H1 (cell line): ENCODE measurements at regions not wholly inside any gene's neighbourhood (a gene's known extent, or its start where the extent isn't known, plus 50 kb on each side); places are given as distances from the start of the nearest gene placed in this dataset.

ENCODE experiments used
- CTCF ChIA-PET: fragments of 300-600 bp; sonication (Branson Sonifier 250); formaldehyde crosslinking; loops from one replicate; lab custom pipeline; 2021; ENCODE audit not compliant: partially characterized antibody; lab: Charles Lee
- POLR2A ChIA-PET: fragments of 300-600 bp; sonication (Branson Sonifier 250); formaldehyde crosslinking; loops from one replicate; lab custom pipeline; 2021; ENCODE audit warnings: inconsistent platforms; ENCODE audit not compliant: partially characterized antibody; lab: Charles Lee
- DNase-seq, 2 experiments: peaks; one replicate each; pipeline versions ENCODE4 v3.0.0 to v3.0.0-alpha.2; 2010 to 2022; ENCODE audit warnings: low spot score in 2 of 2, low read depth in 1 of 2, mixed read lengths in 1 of 2
- FAIRE-seq: peaks from 2 replicates; lab custom pipeline; 2011; peaks lifted over from hg19 to GRCh38; lab: Jason Lieb, UNC
- H2AFZ ChIP-seq: 2 replicates; pipeline ENCODE4 v1.8.1; 2012; ENCODE audit warnings: low read length, inconsistent platforms
- H2AK5ac ChIP-seq: 2 replicates; pipeline ENCODE4 v1.6.1; 2013; ENCODE audit warnings: low read depth, low read length
- H2BK120ac ChIP-seq: replicated peaks from 2 replicates; pipeline ENCODE3; 2013; ENCODE audit warnings: low read depth, low read length, inconsistent platforms
- H2BK12ac ChIP-seq: 2 replicates; pipeline ENCODE4 v1.6.1; 2013; ENCODE audit warnings: low read depth, low read length
- H2BK15ac ChIP-seq: 2 replicates; pipeline ENCODE4 v1.6.1; 2013; ENCODE audit warnings: low read length
- H2BK20ac ChIP-seq: 2 replicates; pipeline ENCODE4 v1.6.1; 2013; ENCODE audit warnings: low read length
- H2BK5ac ChIP-seq: 2 replicates; pipeline ENCODE4 v1.6.1; 2013; ENCODE audit warnings: low read depth, low read length
- H3K14ac ChIP-seq: 2 replicates; pipeline ENCODE4 v1.6.1; 2013; ENCODE audit warnings: inconsistent platforms; ENCODE audit not compliant: insufficient read length
- H3K18ac ChIP-seq: 2 replicates; pipeline ENCODE4 v1.6.1; 2013; ENCODE audit warnings: low read length; ENCODE audit errors: extremely low read depth
- H3K23ac ChIP-seq: 2 replicates; pipeline ENCODE4 v1.6.1; 2013; ENCODE audit warnings: inconsistent platforms; ENCODE audit not compliant: insufficient read length
- H3K23me2 ChIP-seq: 2 replicates; pipeline ENCODE4 v1.6.1; 2013; ENCODE audit warnings: low read depth, low read length
- H3K27ac ChIP-seq: 2 replicates; pipeline ENCODE4 v1.6.1; 2011; ENCODE audit warnings: low read depth, low read length, inconsistent platforms
- H3K27me3 ChIP-seq, 4 experiments: replicated peaks in 1 of 4; 1 replicate in 1 of 4; 2 replicates in 3 of 4; pipeline versions ENCODE4 v1.6.1 to v1.8.1; 2011 to 2013; ENCODE audit warnings: low read length in 3 of 4, mild to moderate bottlenecking in 3 of 4, inconsistent platforms in 2 of 4, mixed read lengths in 2 of 4, moderate library complexity in 1 of 4; ENCODE audit not compliant: control insufficient read depth in 3 of 4, insufficient read depth in 3 of 4; ENCODE audit errors: extremely low read depth in 1 of 4
- H3K36me3 ChIP-seq, 4 experiments: 2 replicates each; pipeline versions ENCODE4 v1.6.1 to v1.8.1; 2011 to 2013; ENCODE audit warnings: mild to moderate bottlenecking in 4 of 4, low read length in 3 of 4, moderate library complexity in 2 of 4, control low read depth in 1 of 4, inconsistent platforms in 1 of 4; ENCODE audit not compliant: insufficient read depth in 4 of 4, control insufficient read depth in 2 of 4
- H3K4ac ChIP-seq: replicated peaks from 2 replicates; pipeline ENCODE3; 2013; ENCODE audit warnings: low read length, low read depth, mixed read lengths, inconsistent platforms; ENCODE audit not compliant: insufficient read length
- H3K4me1 ChIP-seq, 4 experiments: replicated peaks in 1 of 4; 1 replicate in 1 of 4; 2 replicates in 3 of 4; pipeline versions ENCODE4 v1.6.1 to v1.8.1; 2011 to 2013; ENCODE audit warnings: low read length in 3 of 4, inconsistent platforms in 2 of 4, mixed read lengths in 1 of 4; ENCODE audit not compliant: insufficient read depth in 4 of 4, control insufficient read depth in 3 of 4
- H3K4me2 ChIP-seq, 2 experiments: 2 replicates each; pipeline versions ENCODE4 v1.6.1 to v1.8.1; 2011 to 2013; ENCODE audit warnings: low read depth in 2 of 2, low read length in 2 of 2, control low read depth in 1 of 2, inconsistent platforms in 1 of 2, mild to moderate bottlenecking in 1 of 2; ENCODE audit not compliant: insufficient read depth in 1 of 2
- H3K4me3 ChIP-seq, 4 experiments: fragments of 200-600, 300-600 bp in 1 of 4; sonication (generic), shearing (Covaris generic), sonication (Bioruptor Twin) in 1 of 4; 2 replicates each; pipeline versions ENCODE4 v1.5.1 to v1.8.1; 2011 to 2016; ENCODE audit warnings: low read length in 4 of 4, low read depth in 3 of 4, control low read depth in 2 of 4, inconsistent platforms in 2 of 4, mild to moderate bottlenecking in 2 of 4, mixed read lengths in 1 of 4, moderate library complexity in 1 of 4; ENCODE audit not compliant: insufficient read depth in 2 of 4; ENCODE audit errors: extremely low read depth in 1 of 4
- H3K56ac ChIP-seq: replicated peaks from 2 replicates; pipeline ENCODE3; 2013; ENCODE audit warnings: low read depth, mild to moderate bottlenecking, mixed read lengths, low read length, inconsistent platforms; ENCODE audit not compliant: insufficient read length
- H3K79me1 ChIP-seq: 2 replicates; pipeline ENCODE4 v1.6.1; 2013; ENCODE audit warnings: low read depth, low read length, control low read depth
- H3K79me2 ChIP-seq, 2 experiments: 2 replicates each; pipeline versions ENCODE4 v1.6.1 to v1.8.1; 2012 to 2013; ENCODE audit warnings: low read length in 2 of 2, mild to moderate bottlenecking in 2 of 2, inconsistent platforms in 1 of 2; ENCODE audit not compliant: insufficient read depth in 2 of 2, control insufficient read depth in 1 of 2
- H3K9ac ChIP-seq, 4 experiments: replicated peaks in 1 of 4; 1 replicate in 1 of 4; 2 replicates in 3 of 4; pipeline versions ENCODE4 v1.6.1 to v1.8.1; 2011 to 2013; ENCODE audit warnings: low read depth in 3 of 4, low read length in 3 of 4, control low read depth in 2 of 4, mild to moderate bottlenecking in 2 of 4, moderate library complexity in 2 of 4, inconsistent platforms in 1 of 4; ENCODE audit errors: extremely low read depth in 1 of 4
- H3K9me3 ChIP-seq, 2 experiments: 2 replicates each; pipeline versions ENCODE4 v1.6.1 to v1.8.1; 2012 to 2013; ENCODE audit warnings: mild to moderate bottlenecking in 2 of 2, moderate library complexity in 2 of 2, control low read depth in 1 of 2, inconsistent platforms in 1 of 2, low read depth in 1 of 2, low read length in 1 of 2, mixed read lengths in 1 of 2; ENCODE audit not compliant: insufficient read depth in 2 of 2
- H4K20me1 ChIP-seq, 2 experiments: replicated peaks in 1 of 2; 2 replicates each; pipeline versions ENCODE3 to v1.8.1; 2011 to 2013; ENCODE audit warnings: inconsistent platforms in 2 of 2, low read length in 2 of 2, mild to moderate bottlenecking in 1 of 2; ENCODE audit not compliant: insufficient read depth in 2 of 2, control insufficient read depth in 1 of 2
- H4K5ac ChIP-seq: 2 replicates; pipeline ENCODE4 v1.6.1; 2013; ENCODE audit warnings: low read length, low read depth, mixed read lengths, inconsistent platforms; ENCODE audit not compliant: insufficient read length
- H4K8ac ChIP-seq: 2 replicates; pipeline ENCODE4 v1.8.0; 2013; ENCODE audit warnings: mild to moderate bottlenecking, moderate library complexity, low read length, inconsistent platforms; ENCODE audit not compliant: insufficient read depth; ENCODE audit errors: extremely low read depth
- H4K91ac ChIP-seq: replicated peaks from 2 replicates; pipeline ENCODE3; 2013; ENCODE audit warnings: low read length, mixed read lengths, inconsistent platforms; ENCODE audit not compliant: insufficient read length
- ATF3 ChIP-seq: IDR thresholded peaks from 2 replicates; pipeline ENCODE4 v1.6.1; 2011; ENCODE audit warnings: low read depth, mild to moderate bottlenecking, low read length; ENCODE audit not compliant: insufficient read depth
- CHD1 ChIP-seq: IDR thresholded peaks from 2 replicates; pipeline ENCODE4 v1.6.1; 2012; ENCODE audit warnings: low read depth, low read length, improper control_type of control experiment
- CREB1 ChIP-seq: IDR thresholded peaks from 2 replicates; pipeline ENCODE4 v1.6.1; 2012; ENCODE audit warnings: inconsistent platforms
- GABPA ChIP-seq: IDR thresholded peaks from 2 replicates; pipeline ENCODE4 v1.6.1; 2011; ENCODE audit warnings: mild to moderate bottlenecking, low read length, moderate library complexity, borderline replicate concordance; ENCODE audit not compliant: insufficient read depth
- KDM1A ChIP-seq: fragments of 200-600, 300-600 bp; sonication (generic); IDR thresholded peaks from 2 replicates; pipeline ENCODE4 v1.7.1; 2016; ENCODE audit warnings: mild to moderate bottlenecking, low read length, borderline replicate concordance
- KDM4A ChIP-seq: IDR thresholded peaks from one replicate; pipeline ENCODE4 v1.7.1; 2012; ENCODE audit warnings: low read depth, mild to moderate bottlenecking, moderate library complexity, low read length, inconsistent platforms; ENCODE audit not compliant: severe bottlenecking
- PHF8 ChIP-seq: fragments of 200-600 bp; sonication (generic); conservative IDR thresholded peaks from 2 replicates; pipeline ENCODE4 v1.7.1; 2012; ENCODE audit warnings: low read depth, mild to moderate bottlenecking, inconsistent platforms, low read length, moderate library complexity
- POU5F1 ChIP-seq: IDR thresholded peaks from 2 replicates; pipeline ENCODE4 v1.6.1; 2011; ENCODE audit warnings: low read depth, mild to moderate bottlenecking, low read length, moderate library complexity
- RBBP5 ChIP-seq: IDR thresholded peaks from 2 replicates; pipeline ENCODE4 v1.7.1; 2012; ENCODE audit warnings: low read depth, mild to moderate bottlenecking, inconsistent platforms, low read length, moderate library complexity, borderline replicate concordance
- RNF2 ChIP-seq: fragments of 200-900, 300-1000 bp; sonication (generic); IDR thresholded peaks from 2 replicates; pipeline ENCODE4 v1.7.1; 2016; ENCODE audit warnings: borderline replicate concordance, low read depth, mild to moderate bottlenecking, antibody characterized with exemption, low read length; ENCODE audit not compliant: poor library complexity, severe bottlenecking; ENCODE audit errors: missing control alignments
- SRF ChIP-seq: IDR thresholded peaks from 2 replicates; pipeline ENCODE4 v1.6.1; 2011; ENCODE audit warnings: mild to moderate bottlenecking, low read depth, low read length, moderate library complexity
- USF2 ChIP-seq: IDR thresholded peaks from 2 replicates; pipeline ENCODE4 v1.6.1; 2011; ENCODE audit warnings: low read length, improper control_type of control experiment
- WGBS, 2 experiments: shearing (Covaris generic) in 1 of 2; methylation state at CpG; one replicate each; pipeline versions ENCODE4 v1.1.6 to v1.1.7; 2013 to 2015; ENCODE audit warnings: low lambda C conversion rate in 2 of 2, mixed read lengths in 2 of 2, inconsistent platforms in 1 of 2, low coverage in 1 of 2, missing lambda C conversion rate in 1 of 2; ENCODE audit not compliant: insufficient replicate concordance in 2 of 2, insufficient coverage in 1 of 2, insufficient read length in 1 of 2; ENCODE audit errors: extremely low coverage in 1 of 2, missing lambda C conversion rate in 1 of 2; 5-methylcytosine and 5-hydroxymethylcytosine counted together

- Histone ChIP-seq H3K56ac (no peak overlapping the region), H3K79me2 (no peaks in the 10 kb centered on the region), H2AFZ (no peak overlapping the region), H4K8ac (no peak overlapping the region), H2BK15ac (no peak overlapping the region), H3K4me1 (no peaks in the 10 kb centered on the region), H3K4me3 (no peak overlapping the region), H4K91ac (no peak overlapping the region), H4K5ac (no peak overlapping the region), H3K4ac (no peak overlapping the region), H3K9me3 (no peaks in the 10 kb centered on the region), H3K9ac (no peak overlapping the region), H3K79me1 (no peaks in the 10 kb centered on the region), H3K14ac (no peak overlapping the region), H3K18ac (no peak overlapping the region), H3K27ac (no peak overlapping the region), H3K27me3 (no peaks in the 10 kb centered on the region), H3K36me3 (no peaks in the 10 kb centered on the region), H4K20me1 (no peaks in the 10 kb centered on the region), H3K23ac (no peak overlapping the region), H2BK20ac (no peak overlapping the region), H3K4me2 (no peak overlapping the region), H2BK120ac (no peak overlapping the region), H2AK5ac (no peak overlapping the region), H2BK12ac (no peak overlapping the region), H2BK5ac (no peak overlapping the region), H3K23me2 (no peaks in the 10 kb centered on the region)
- ChIA-PET CTCF (interaction anchor here (0.9 kb wide), 1 partner anchor 9 kb away, joined by 3 read pairs; no protein-coding TSS in a partner anchor), POLR2A (no interaction called here)
- WGBS, 2 experiments = 88% methylated on average over 7 of the region's 7 CpGs; no CpG with 5 or more reads in 1 of the 2 experiments
- no peak for DNase-seq
- FAIRE-seq = no peak
- TF ChIP-seq RBBP5 = no peak
- no peak for TF ChIP-seq PHF8
- TF ChIP-seq KDM1A = no peak
- no peak for TF ChIP-seq POU5F1
- TF ChIP-seq ATF3 = no peak
- no peak for TF ChIP-seq GABPA
- TF ChIP-seq CREB1 = no peak
- no peak for TF ChIP-seq SRF
- no peak for TF ChIP-seq RNF2
- TF ChIP-seq USF2 = no peak
- TF ChIP-seq KDM4A = no peak
- no peak for TF ChIP-seq CHD1
Measured at GRCh38 chr1:193498088-193498655, 311.8 kb upstream of the B3GALT2 start.
